ENCODE measurements at regions not wholly inside any gene's neighbourhood (a gene's known extent, or its start where the extent isn't known, plus 50 kb on each side); places are given as distances from the start of the nearest gene placed in this dataset.

DNA sequence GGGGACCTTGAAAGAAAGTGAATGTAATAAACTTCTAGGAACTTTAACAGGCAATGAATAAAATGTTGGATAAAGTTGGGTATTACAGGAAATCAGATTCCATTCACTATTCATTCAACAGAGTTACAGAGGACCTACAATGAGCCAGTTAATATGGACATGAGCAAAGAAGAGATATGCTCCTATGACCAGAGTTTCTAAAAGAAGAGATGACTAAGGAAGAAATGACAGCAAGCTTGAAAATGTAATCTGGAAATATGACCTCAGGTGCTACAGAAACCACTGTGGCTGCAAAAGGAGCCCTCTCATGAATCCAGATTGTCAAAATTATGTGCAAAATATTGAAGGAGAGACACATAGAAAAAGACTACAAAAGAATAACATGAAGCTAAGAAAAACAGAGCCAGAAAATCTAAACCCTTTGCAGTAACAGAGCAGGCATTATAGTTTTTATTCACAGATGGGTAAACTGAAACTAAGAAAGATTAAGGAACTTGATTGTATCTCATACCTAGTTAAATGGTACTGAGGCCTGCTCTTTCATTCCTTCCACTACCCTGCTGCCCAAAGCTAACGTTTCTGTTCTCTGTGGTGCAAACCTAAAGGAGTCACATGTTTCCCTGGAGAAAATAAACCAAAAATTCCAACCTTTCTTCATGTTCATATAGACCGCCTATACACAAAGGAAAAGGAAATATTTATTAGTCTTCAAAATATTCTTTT, 378.3 kb downstream of the GBA3 start:
- no peaks in the 10 kb centered on the region for H3K79me1 ChIP-seq (ENCODE audit: insufficient read depth, low read depth, low read length, poor library complexity, severe bottlenecking)
- TF ChIP-seq, protein P1, sequence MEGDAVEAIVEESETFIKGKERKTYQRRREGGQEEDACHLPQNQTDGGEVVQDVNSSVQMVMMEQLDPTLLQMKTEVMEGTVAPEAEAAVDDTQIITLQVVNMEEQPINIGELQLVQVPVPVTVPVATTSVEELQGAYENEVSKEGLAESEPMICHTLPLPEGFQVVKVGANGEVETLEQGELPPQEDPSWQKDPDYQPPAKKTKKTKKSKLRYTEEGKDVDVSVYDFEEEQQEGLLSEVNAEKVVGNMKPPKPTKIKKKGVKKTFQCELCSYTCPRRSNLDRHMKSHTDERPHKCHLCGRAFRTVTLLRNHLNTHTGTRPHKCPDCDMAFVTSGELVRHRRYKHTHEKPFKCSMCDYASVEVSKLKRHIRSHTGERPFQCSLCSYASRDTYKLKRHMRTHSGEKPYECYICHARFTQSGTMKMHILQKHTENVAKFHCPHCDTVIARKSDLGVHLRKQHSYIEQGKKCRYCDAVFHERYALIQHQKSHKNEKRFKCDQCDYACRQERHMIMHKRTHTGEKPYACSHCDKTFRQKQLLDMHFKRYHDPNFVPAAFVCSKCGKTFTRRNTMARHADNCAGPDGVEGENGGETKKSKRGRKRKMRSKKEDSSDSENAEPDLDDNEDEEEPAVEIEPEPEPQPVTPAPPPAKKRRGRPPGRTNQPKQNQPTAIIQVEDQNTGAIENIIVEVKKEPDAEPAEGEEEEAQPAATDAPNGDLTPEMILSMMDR (conservative IDR thresholded peaks at IDR 0.05) = no peak
- no peaks in the 10 kb centered on the region for H3K27me3 Mint-ChIP-seq (ENCODE audit: low read depth)
- H3T11ph ChIP-seq (ENCODE audit: low read length) = no peak overlapping the region
- no peaks in the 10 kb centered on the region for H3K4me1 ChIP-seq (ENCODE audit: insufficient read depth, low read length)
- H3K4me3 Mint-ChIP-seq = no peak overlapping the region
- no peaks in the 10 kb centered on the region for H4K20me1 ChIP-seq (ENCODE audit: control insufficient read depth, insufficient read depth, insufficient read length)
- no peak overlapping the region for H2BK20ac ChIP-seq (ENCODE audit: low read depth, low read length, poor library complexity, severe bottlenecking)
- H3K4ac ChIP-seq (ENCODE audit: low read depth, low read length) = no peak overlapping the region
- no peak overlapping the region for H2BK15ac ChIP-seq (ENCODE audit: low read depth, low read length)
- H3K23me2 ChIP-seq (ENCODE audit: insufficient read length, low read depth, low read length, poor library complexity, severe bottlenecking) = no peaks in the 10 kb centered on the region
- no peak overlapping the region for H3K9ac ChIP-seq (ENCODE audit: extremely low read depth, insufficient read length, low read length)
- no peak overlapping the region for H2BK5ac ChIP-seq (ENCODE audit: insufficient read length, low read length)
- H3K27ac Mint-ChIP-seq = no peak overlapping the region
- H3K79me2 ChIP-seq (ENCODE audit: insufficient read depth, low read length) = no peaks in the 10 kb centered on the region
- H3K9me3 ChIP-seq (ENCODE audit: control insufficient read depth, low read depth, low read length) = no peaks in the 10 kb centered on the region
- H2BK12ac ChIP-seq (ENCODE audit: insufficient read length, low read depth, low read length) = no peak overlapping the region
- no peak overlapping the region for H3K18ac ChIP-seq (ENCODE audit: insufficient read length, low read depth, low read length)
- H3K14ac ChIP-seq (ENCODE audit: insufficient read depth, low read length) = no peak overlapping the region
- no CpG with 5 or more reads among the region's 2 CpGs for WGBS (ENCODE audit: extremely low coverage, insufficient read length, low lambda C conversion rate)
- H3K27ac ChIP-seq (ENCODE audit: insufficient read length, low read depth, low read length) = no peak overlapping the region
- H3K4me1 Mint-ChIP-seq = peaks cover 4% of the 10 kb centered on the region in 2 experiments; a peak in 3 of 4 replicates
- no peak overlapping the region for H2AK5ac ChIP-seq (ENCODE audit: insufficient read length, low read length)
- H3K4me2 ChIP-seq (ENCODE audit: insufficient read depth, insufficient read length, low read length) = no peak overlapping the region
- no peak for DNase-seq
- no peak overlapping the region for H3K56ac ChIP-seq (ENCODE audit: insufficient read length, low read depth, low read length)
- no peaks in the 10 kb centered on the region for H3K27me3 ChIP-seq (ENCODE audit: insufficient read depth, low read length)
- H4K8ac ChIP-seq (replicated peaks; ENCODE audit: insufficient read length, low read depth, low read length) = no peak overlapping the region
- no peak overlapping the region for H2BK120ac ChIP-seq (ENCODE audit: low read depth, low read length, poor library complexity, severe bottlenecking)
- H3K9me3 Mint-ChIP-seq = no peaks in the 10 kb centered on the region
- H4K5ac ChIP-seq (ENCODE audit: insufficient read length, low read depth, low read length) = no peak overlapping the region
- H3K36me3 Mint-ChIP-seq (ENCODE audit: insufficient read depth in 1 of 3, low read depth in 3 of 3) = no peaks in the 10 kb centered on the region
- no peak overlapping the region for H3K23ac ChIP-seq (ENCODE audit: insufficient read length, low read depth, low read length)
- no peak overlapping the region for H2AFZ ChIP-seq (ENCODE audit: low read length)
- no peak overlapping the region for H4K91ac ChIP-seq (ENCODE audit: insufficient read length, low read depth, low read length)
